ENCODE measurements at regions not wholly inside any gene's neighbourhood (a gene's known extent, or its start where the extent isn't known, plus 50 kb on each side); places are given as distances from the start of the nearest gene placed in this dataset.

DNA sequence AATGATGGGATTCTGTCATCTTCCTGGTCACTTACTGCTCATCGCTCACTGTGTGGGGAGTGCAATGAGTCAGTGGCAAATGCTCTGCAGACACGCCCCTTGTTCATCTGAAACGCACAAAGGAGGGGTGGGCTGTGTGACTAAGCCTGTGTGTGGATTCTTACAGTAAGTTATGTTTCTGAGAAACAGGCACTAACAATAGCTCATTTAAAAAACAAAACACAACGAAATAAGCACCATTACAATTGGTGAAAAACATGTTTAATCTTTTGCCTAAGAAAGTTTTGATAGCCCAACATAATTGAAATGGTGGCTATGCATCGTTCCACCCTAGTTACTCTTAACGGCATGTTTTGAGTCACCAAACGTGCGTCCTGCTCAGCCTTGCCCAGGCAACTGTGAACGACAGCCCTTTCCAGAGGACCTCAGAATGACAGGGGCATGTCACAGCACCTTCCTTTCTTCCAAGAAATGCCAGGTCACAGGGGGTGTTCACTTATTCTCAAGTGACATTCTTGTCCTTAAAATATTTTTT is 118.4 kb upstream of the SGK1 start:
- Histone ChIP-seq H3K27ac (peak overlapping the region; percentile 10 to 51 (median 42)), H3K4me1 (peaks cover 24 to 30% of the 10 kb centered on the region in 2 donors), H3K27me3 (no peaks in the 10 kb centered on the region), H3K4me3 (replicated peaks in 1 of 3) (no peak overlapping the region), H3K36me3 (no peaks in the 10 kb centered on the region), H3K9me3 (no peaks in the 10 kb centered on the region)
- intact Hi-C loops (cut with DNase I), result no loop called here
- TF ChIP-seq, protein P1, sequence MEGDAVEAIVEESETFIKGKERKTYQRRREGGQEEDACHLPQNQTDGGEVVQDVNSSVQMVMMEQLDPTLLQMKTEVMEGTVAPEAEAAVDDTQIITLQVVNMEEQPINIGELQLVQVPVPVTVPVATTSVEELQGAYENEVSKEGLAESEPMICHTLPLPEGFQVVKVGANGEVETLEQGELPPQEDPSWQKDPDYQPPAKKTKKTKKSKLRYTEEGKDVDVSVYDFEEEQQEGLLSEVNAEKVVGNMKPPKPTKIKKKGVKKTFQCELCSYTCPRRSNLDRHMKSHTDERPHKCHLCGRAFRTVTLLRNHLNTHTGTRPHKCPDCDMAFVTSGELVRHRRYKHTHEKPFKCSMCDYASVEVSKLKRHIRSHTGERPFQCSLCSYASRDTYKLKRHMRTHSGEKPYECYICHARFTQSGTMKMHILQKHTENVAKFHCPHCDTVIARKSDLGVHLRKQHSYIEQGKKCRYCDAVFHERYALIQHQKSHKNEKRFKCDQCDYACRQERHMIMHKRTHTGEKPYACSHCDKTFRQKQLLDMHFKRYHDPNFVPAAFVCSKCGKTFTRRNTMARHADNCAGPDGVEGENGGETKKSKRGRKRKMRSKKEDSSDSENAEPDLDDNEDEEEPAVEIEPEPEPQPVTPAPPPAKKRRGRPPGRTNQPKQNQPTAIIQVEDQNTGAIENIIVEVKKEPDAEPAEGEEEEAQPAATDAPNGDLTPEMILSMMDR (IDR thresholded peaks at IDR 0.05), result no peak
- TF ChIP-seq POLR2A (IDR thresholded peaks at IDR 0.05), result no peak
- WGBS, 2 donors, result 18 to 28% methylated on average over 9 of the region's 9 CpGs
- DNase-seq, result peak; percentile 60 to 73

DNA sequence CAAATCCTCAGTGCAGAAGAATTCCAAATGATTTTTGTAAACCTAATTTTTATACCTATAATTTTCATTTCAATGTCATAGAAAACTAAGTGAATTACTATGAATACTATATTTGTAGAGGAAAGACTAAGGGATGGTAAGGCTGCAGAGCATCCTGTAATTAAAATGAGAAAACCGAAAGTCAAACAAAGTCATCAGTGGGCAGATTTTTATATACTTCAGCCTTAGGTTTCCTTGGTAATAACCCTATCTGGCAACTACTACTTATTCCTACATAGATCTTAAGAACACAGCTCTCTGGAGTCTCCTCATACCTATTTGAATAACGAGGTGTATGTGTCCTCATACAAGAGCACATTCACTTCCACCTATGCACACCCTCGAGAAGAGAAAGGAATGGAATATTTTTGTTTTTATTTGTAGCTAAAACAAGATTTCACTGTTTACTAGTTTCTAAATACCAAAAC is 117.9 kb upstream of the SGK1 start:
- Histone ChIP-seq H3K27ac (peak overlapping the region; percentile 10 to 51 (median 42)), H3K4me3 (replicated peaks in 1 of 3) (no peak overlapping the region), H3K27me3 (no peaks in the 10 kb centered on the region), H3K4me1 (peaks cover 24 to 35% of the 10 kb centered on the region in 2 donors), H3K36me3 (no peaks in the 10 kb centered on the region), H3K9me3 (no peaks in the 10 kb centered on the region)
- no peak for DNase-seq
- 22 to 49% methylated on average over 3 of the region's 3 CpGs for WGBS, 2 donors
- intact Hi-C loops (cut with DNase I), result no loop called here
- TF ChIP-seq POLR2A (IDR thresholded peaks at IDR 0.05), result no peak
- TF ChIP-seq, protein P1 (IDR thresholded peaks at IDR 0.05), result no peak

DNA sequence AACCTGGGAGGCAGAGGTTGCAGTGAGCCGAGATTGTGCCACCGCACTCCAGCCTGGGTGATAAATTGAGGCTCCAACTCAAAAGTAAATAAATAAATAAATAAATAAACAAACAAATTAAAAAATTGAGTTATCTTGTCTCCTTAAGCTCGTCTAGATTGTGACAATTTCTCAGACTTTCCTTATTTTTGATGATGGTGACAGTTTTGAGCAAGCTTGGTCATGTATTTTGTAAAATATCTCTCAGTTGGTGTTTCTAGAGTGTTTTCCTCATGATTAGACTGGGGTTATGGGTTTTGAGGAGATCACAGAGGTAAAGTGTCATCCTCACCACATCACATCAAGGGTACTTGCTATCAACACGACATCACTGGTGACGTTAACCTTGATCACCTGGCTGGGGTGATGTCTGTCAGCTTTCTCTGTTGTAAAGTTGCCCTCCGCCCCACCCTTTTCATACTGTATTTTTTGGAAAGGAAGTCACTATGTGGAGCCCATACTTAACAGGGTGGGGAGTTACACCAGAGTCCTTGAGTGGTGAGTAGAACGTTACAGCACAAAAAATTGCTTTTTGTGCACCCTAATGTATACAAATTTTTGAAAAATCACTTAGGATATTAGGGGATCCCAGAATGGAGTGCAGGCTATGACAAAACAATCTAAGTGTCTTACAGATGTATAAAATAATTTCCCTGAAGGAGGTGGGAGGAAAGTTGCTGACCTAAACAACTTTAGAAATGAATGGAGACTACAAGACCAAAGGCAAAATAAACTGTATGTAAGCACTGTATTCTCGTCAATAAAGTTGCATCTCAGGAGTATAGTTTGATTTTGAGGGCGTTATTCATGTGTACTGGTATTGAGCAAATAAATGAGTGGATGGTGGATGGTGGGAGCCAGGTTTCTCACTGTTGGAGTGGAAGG is 116.4 kb upstream of the SGK1 start:
- intact Hi-C loops (cut with DNase I), result no loop called here
- TF ChIP-seq POLR2A (IDR thresholded peaks at IDR 0.05), result no peak
- TF ChIP-seq, protein P1 (IDR thresholded peaks at IDR 0.05), result no peak
- peaks cover 31 to 35% of the 10 kb centered on the region in 2 donors for H3K4me1 ChIP-seq
- H3K9me3 ChIP-seq, result no peaks in the 10 kb centered on the region
- no peaks in the 10 kb centered on the region for H3K27me3 ChIP-seq
- no peaks in the 10 kb centered on the region for H3K36me3 ChIP-seq
- H3K27ac ChIP-seq, result no peak overlapping the region
- DNase-seq, result no peak
- 93 to 96% methylated on average over 9 of the region's 9 CpGs for WGBS, 2 donors
- no peak overlapping the region for H3K4me3 ChIP-seq (replicated peaks in 1 of 3)

- Histone ChIP-seq H3K27ac (peak overlapping the region in 2 of 3 donors; percentile 24 to 41), H3K36me3 (no peaks in the 10 kb centered on the region), H3K9me3 (no peaks in the 10 kb centered on the region), H3K4me3 (replicated peaks in 1 of 3) (no peak overlapping the region), H3K27me3 (no peaks in the 10 kb centered on the region), H3K4me1 (peaks cover 29% of the 10 kb centered on the region in 2 donors)
- TF ChIP-seq POLR2A (IDR thresholded peaks at IDR 0.05), result no peak
- intact Hi-C loops (cut with DNase I), result no loop called here
- 24 to 33% methylated on average over 2 of the region's 2 CpGs for WGBS, 2 donors
- DNase-seq, result peak; percentile 60 to 71
Measured at GRCh38 chr6:134432036-134432435, 114.1 kb upstream of the SGK1 start.

DNA sequence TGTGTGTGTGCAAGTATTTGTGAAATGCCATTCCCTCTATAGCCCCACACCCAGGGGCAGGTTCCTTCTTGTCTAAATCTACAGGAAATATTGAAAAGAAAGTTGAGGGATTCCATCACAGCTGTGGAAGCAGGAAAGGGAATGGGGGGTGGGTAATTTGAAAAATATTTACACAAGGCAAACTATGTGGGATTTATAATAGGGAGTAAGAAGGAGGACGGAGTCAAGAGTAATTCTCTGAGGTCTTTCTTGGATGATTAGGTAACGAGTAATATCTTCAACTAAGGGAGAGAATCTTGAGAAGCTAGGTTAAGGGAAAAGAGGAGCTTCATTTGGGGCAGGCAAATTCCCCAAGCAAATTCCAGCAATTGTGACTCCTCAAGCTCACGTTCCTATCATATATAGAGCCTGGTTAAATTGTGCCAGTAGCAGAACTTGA is 113.5 kb upstream of the SGK1 start:
- DNase-seq, result no peak
- WGBS, 2 donors, result 82 to 85% methylated on average over 3 of the region's 3 CpGs
- no peak for TF ChIP-seq POLR2A (IDR thresholded peaks at IDR 0.05)
- TF ChIP-seq, protein P1 (IDR thresholded peaks at IDR 0.05), result no peak
- no peaks in the 10 kb centered on the region for H3K9me3 ChIP-seq
- no peaks in the 10 kb centered on the region for H3K36me3 ChIP-seq
- intact Hi-C loops (cut with DNase I), result no loop called here
- no peaks in the 10 kb centered on the region for H3K27me3 ChIP-seq
- peaks cover 23% of the 10 kb centered on the region in 2 donors for H3K4me1 ChIP-seq
- no peak overlapping the region for H3K4me3 ChIP-seq (replicated peaks in 1 of 3)
- H3K27ac ChIP-seq, result peak overlapping the region in 2 of 3 donors; percentile 24 to 41
